ENCODE measurements at regions not wholly inside any gene's neighbourhood (a gene's known extent, or its start where the extent isn't known, plus 50 kb on each side); places are given as distances from the start of the nearest gene placed in this dataset.

GRCh38 chr1:23615852-23616251, 56.6 kb upstream of the ID3 start:
- no peak for DNase-seq (ENCODE audit: extremely low read depth, low read depth, low spot score)

- DNase-seq (ENCODE audit: extremely low read depth, low read depth, low spot score): no peak
Measured at GRCh38 chr1:23615423-23615822, 56.1 kb upstream of the ID3 start.

- DNase-seq (ENCODE audit: extremely low read depth, low read depth, low spot score): no peak
Measured at GRCh38 chr1:23614032-23614660, 54.8 kb upstream of the ID3 start.

- no peak for DNase-seq (ENCODE audit: extremely low read depth, low read depth, low spot score)
Measured at GRCh38 chr1:23613191-23614031, 54.1 kb upstream of the ID3 start.

GRCh38 chr1:23611601-23612327, 52.5 kb upstream of the ID3 start:
- DNase-seq (ENCODE audit: extremely low read depth, low read depth, low spot score): no peak

GRCh38 chr1:23610677-23611076, 51.4 kb upstream of the ID3 start:
- DNase-seq (ENCODE audit: extremely low read depth, low read depth, low spot score): no peak

- no peak for DNase-seq (ENCODE audit: extremely low read depth, low read depth, low spot score)
Measured at GRCh38 chr1:23609971-23610370, 50.7 kb upstream of the ID3 start.
